H1 (cell line): ENCODE measurements at regions not wholly inside any gene's neighbourhood (a gene's known extent, or its start where the extent isn't known, plus 50 kb on each side); places are given as distances from the start of the nearest gene placed in this dataset.

Source experiments
- ATF3 ChIP-seq: IDR thresholded peaks from 2 replicates; pipeline ENCODE4 v1.6.1; 2011; ENCODE audit warnings: low read depth, mild to moderate bottlenecking, low read length; ENCODE audit not compliant: insufficient read depth
- CTCF ChIP-seq, 3 experiments: IDR thresholded peaks; 1 replicate in 2 of 3; 2 replicates in 1 of 3; pipeline versions ENCODE4 v1.5.1 to v1.6.1; 2011; ENCODE audit warnings: low read length in 3 of 3, mild to moderate bottlenecking in 3 of 3, inconsistent platforms in 2 of 3, low read depth in 1 of 3, moderate library complexity in 1 of 3; ENCODE audit not compliant: insufficient read depth in 1 of 3; ENCODE audit errors: control extremely low read depth in 1 of 3
- EZH2 ChIP-seq: fragments of 200-600 bp; sonication (generic); IDR thresholded peaks from 2 replicates; pipeline ENCODE4 v1.7.1; 2012; ENCODE audit warnings: low read depth, mild to moderate bottlenecking, moderate library complexity, low read length, inconsistent platforms; ENCODE audit not compliant: severe bottlenecking
- NANOG ChIP-seq: IDR thresholded peaks from 2 replicates; pipeline ENCODE4 v1.6.1; 2011; ENCODE audit warnings: low read length, low read depth, mild to moderate bottlenecking, inconsistent platforms; ENCODE audit not compliant: insufficient read depth, poor library complexity, severe bottlenecking
- SP1 ChIP-seq: IDR thresholded peaks from 2 replicates; pipeline ENCODE4 v1.6.1; 2011; ENCODE audit warnings: low read depth, low read length
- YY1 ChIP-seq: IDR thresholded peaks from 2 replicates; pipeline ENCODE4 v1.6.1; 2011; ENCODE audit warnings: low read depth, mild to moderate bottlenecking, low read length

GRCh38 chr13:83088858-83089257 lies 793.4 kb downstream of the SLITRK1 start:
- TF ChIP-seq YY1 (no peak), NANOG (no peak), CTCF (IDR thresholded peaks at IDR 0.05; ENCODE audit: control extremely low read depth in 1 of 3, insufficient read depth in 1 of 3, low read depth in 1 of 3, low read length in 3 of 3) (no peak), EZH2 (no peak), ATF3 (no peak), SP1 (no peak)
